BE2C (cell line): ENCODE measurements at regions not wholly inside any gene's neighbourhood (a gene's known extent, or its start where the extent isn't known, plus 50 kb on each side); places are given as distances from the start of the nearest gene placed in this dataset.

Source experiments
- DNase-seq: peaks from one replicate; pipeline ENCODE4 v3.0.0-alpha.2; 2020
- H3K27me3 ChIP-seq: fragments of 250-450 bp; sonication (Bioruptor Pico); 2 replicates; pipeline ENCODE4 v1.5.1; 2020; ENCODE audit warnings: mild to moderate bottlenecking
- H3K36me3 ChIP-seq: fragments of 250-450 bp; sonication (Bioruptor Pico); 2 replicates; pipeline ENCODE4 v1.5.1; 2020; ENCODE audit warnings: mild to moderate bottlenecking
- H3K4me1 ChIP-seq: fragments of 250-450 bp; sonication (Bioruptor Pico); 2 replicates; pipeline ENCODE4 v1.5.1; 2020
- H3K4me3 ChIP-seq: 2 replicates; pipeline ENCODE4 v1.5.1; 2011; ENCODE audit warnings: low read depth, low read length
- H3K9me3 ChIP-seq: fragments of 250-450 bp; sonication (Bioruptor Pico); 2 replicates; pipeline ENCODE4 v1.5.1; 2020
- TF ChIP-seq, protein P1 (sequence below): IDR thresholded peaks from 2 replicates; pipeline ENCODE4 v1.5.1; 2012; ENCODE audit warnings: mild to moderate bottlenecking, low read depth, low read length

DNA sequence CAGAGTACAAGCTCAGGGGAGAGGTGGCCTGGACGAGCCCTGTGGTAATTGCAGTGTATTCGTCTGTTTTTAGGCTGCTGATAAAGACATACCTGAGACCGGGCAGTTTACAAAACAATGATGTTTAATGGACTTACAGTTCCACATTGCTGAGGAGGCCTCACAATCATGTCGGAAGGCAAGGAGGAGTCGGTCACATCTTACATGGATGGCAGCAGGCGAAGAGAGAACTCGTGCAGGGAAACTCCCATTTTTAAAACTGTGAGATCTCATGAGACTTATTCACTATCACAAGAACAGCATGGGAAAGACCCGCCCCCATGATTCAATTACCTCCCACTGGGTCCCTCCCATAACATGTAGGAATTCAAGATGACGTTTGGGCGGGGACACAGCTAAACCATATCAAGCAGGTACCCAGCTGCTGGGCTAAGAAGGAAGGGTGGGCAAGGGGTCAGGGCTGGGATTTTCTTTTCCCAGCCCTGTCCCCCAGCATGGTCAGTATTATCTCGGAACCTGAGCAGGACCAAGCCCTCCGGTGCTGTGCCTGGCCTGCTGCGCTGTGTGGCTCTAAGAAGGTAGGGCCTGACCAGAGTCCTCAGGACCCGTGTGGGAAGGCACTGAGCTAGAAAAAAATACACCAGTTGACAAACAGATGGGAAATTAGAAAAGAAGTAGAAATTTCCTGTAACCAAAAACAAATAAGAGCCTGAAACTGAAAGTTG lies 78.6 kb upstream of the SH3BP4 start:
- TF ChIP-seq, protein P1, sequence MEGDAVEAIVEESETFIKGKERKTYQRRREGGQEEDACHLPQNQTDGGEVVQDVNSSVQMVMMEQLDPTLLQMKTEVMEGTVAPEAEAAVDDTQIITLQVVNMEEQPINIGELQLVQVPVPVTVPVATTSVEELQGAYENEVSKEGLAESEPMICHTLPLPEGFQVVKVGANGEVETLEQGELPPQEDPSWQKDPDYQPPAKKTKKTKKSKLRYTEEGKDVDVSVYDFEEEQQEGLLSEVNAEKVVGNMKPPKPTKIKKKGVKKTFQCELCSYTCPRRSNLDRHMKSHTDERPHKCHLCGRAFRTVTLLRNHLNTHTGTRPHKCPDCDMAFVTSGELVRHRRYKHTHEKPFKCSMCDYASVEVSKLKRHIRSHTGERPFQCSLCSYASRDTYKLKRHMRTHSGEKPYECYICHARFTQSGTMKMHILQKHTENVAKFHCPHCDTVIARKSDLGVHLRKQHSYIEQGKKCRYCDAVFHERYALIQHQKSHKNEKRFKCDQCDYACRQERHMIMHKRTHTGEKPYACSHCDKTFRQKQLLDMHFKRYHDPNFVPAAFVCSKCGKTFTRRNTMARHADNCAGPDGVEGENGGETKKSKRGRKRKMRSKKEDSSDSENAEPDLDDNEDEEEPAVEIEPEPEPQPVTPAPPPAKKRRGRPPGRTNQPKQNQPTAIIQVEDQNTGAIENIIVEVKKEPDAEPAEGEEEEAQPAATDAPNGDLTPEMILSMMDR = no peak
- Histone ChIP-seq H3K4me1 (no peaks in the 10 kb centered on the region), H3K4me3 (no peak overlapping the region)

DNA sequence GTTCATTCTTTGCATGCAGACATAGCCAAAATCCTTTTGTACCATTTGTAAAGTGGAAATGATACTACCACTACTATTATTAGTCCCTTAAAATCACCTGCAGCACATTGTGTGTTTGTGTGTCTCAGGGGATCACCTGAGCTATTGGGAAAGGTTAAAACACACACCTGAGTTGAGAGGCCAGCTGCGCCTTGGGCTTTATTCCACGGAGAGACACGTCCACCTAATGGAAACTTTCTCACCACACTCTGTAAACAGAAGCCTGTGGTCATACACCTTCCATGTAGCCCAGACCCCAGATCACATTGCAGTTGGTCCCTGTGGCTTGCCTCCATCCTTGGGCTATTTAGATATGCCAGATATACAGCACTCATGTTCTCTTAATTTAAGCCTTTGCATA lies 81.8 kb upstream of the SH3BP4 start:
- no peaks in the 10 kb centered on the region for H3K4me1 ChIP-seq
- H3K9me3 ChIP-seq = no peaks in the 10 kb centered on the region
- no peaks in the 10 kb centered on the region for H3K36me3 ChIP-seq
- DNase-seq = no peak
- TF ChIP-seq, protein P1 = no peak
- no peak overlapping the region for H3K4me3 ChIP-seq
- H3K27me3 ChIP-seq = no peaks in the 10 kb centered on the region

More for the DNA sequence above, 78.6 kb upstream of the SH3BP4 start:
- H3K27me3 ChIP-seq = no peaks in the 10 kb centered on the region
- no peaks in the 10 kb centered on the region for H3K9me3 ChIP-seq
- DNase-seq = no peak
- H3K36me3 ChIP-seq = no peaks in the 10 kb centered on the region

DNA sequence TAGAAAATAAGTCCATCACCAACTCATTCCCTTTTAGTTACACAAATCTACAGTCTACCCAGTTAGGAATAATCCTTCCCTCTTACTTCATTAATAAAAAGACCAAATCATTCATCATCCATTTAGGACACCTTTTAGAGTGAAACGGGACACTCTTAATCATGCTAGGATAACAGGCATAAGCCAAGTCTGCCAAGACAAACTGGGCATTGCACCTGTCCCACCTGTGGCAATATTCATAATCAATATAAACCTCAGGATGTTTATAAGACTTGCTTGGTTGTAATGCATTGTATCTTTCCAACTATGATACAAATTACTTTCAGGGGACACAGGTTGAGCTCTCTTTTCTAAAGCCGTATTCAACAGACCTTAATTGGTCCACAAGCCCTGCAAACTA lies 82.7 kb upstream of the SH3BP4 start:
- DNase-seq = no peak
- TF ChIP-seq, protein P1 = no peak
- no peaks in the 10 kb centered on the region for H3K36me3 ChIP-seq
- H3K4me1 ChIP-seq = no peaks in the 10 kb centered on the region
- H3K4me3 ChIP-seq = no peak overlapping the region
- no peaks in the 10 kb centered on the region for H3K9me3 ChIP-seq
- H3K27me3 ChIP-seq = no peaks in the 10 kb centered on the region

DNA sequence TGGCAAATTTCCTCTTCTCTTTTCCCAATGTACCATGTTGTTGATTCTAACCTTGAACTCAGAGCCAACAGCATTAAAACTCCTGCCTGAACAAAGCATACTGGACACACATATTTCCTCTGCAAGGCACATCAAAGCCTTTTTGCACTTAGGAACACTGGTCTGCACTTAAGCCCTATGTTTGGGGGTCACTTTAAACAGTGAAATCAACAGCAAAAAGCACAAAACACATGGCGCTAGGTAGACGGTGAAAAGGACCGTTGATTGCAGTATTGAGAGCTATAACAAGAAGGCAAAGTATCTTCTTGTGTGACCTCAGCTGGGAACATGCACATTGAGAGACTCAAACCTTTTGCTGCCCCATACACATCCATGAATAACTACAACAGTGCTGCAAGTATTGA lies 83.9 kb upstream of the SH3BP4 start:
- DNase-seq = no peak
- Histone ChIP-seq H3K9me3 (no peaks in the 10 kb centered on the region), H3K36me3 (no peaks in the 10 kb centered on the region), H3K27me3 (no peaks in the 10 kb centered on the region), H3K4me1 (peaks cover 4% of the 10 kb centered on the region), H3K4me3 (no peak overlapping the region)
- TF ChIP-seq, protein P1 = no peak

DNA sequence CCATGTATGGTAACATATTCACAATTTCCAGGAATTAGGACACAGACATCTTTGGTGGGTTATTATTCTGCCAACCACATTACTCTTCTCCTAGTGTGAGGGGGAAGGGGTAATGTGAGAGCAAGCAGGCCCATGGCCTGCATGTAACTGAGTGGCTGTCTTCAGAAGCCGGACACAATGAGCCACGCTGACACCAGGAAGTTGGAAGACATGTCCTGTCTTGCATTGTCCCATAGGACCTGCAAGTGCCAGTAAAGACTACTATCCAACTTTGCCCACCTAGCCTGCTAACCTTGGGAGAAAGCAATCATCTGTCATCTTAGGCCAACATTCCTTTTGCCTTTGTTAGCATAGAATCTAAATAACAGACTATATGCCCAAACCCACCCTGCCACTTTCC lies 86.2 kb upstream of the SH3BP4 start:
- H3K27me3 ChIP-seq = no peaks in the 10 kb centered on the region
- TF ChIP-seq, protein P1 = no peak

DNA sequence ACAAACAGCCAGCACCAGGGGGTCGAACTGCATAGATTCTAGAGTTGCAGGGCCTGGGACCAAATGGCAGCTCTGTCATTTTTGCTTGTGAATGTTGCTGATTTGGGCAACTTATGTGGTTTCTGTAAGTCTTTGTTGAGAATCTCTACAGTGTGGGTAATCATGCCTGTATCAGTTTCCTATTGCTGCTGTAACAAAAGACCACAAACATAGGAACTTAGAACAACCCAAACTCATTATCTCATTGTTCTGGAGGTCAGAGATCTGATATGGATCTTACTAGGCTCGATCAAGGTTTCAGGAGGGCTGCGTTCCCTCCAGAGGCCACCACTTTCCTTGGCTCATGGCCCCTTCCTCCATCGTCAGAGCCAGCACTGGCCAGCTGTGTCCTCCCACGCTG lies 86.8 kb upstream of the SH3BP4 start:
- no peak overlapping the region for H3K4me3 ChIP-seq
- H3K36me3 ChIP-seq = no peaks in the 10 kb centered on the region
- TF ChIP-seq, protein P1 = no peak
- no peak for DNase-seq
- no peaks in the 10 kb centered on the region for H3K9me3 ChIP-seq
- H3K4me1 ChIP-seq = peaks cover 5% of the 10 kb centered on the region
- H3K27me3 ChIP-seq = no peaks in the 10 kb centered on the region

More for the DNA sequence above, 86.2 kb upstream of the SH3BP4 start:
- no peaks in the 10 kb centered on the region for H3K9me3 ChIP-seq
- H3K4me3 ChIP-seq = no peak overlapping the region
- H3K4me1 ChIP-seq = peaks cover 5% of the 10 kb centered on the region
- no peak for DNase-seq
- H3K36me3 ChIP-seq = no peaks in the 10 kb centered on the region
